SKM-1 (cell line): ENCODE measurements at regions not wholly inside any gene's neighbourhood (a gene's known extent, or its start where the extent isn't known, plus 50 kb on each side); places are given as distances from the start of the nearest gene placed in this dataset.
A peak's percentile ranks its signal among the peaks of the same experiment; 100 is the strongest.

Experiments
- DNase-seq: peaks from one replicate; lab custom pipeline; 2025; ENCODE audit not compliant: unreplicated experiment; lab: John Stamatoyannopoulos, UW

- DNase-seq: no peak
Measured at GRCh38 chr4:123455360-123455759, 58.8 kb downstream of the SPRY1 start.

DNA sequence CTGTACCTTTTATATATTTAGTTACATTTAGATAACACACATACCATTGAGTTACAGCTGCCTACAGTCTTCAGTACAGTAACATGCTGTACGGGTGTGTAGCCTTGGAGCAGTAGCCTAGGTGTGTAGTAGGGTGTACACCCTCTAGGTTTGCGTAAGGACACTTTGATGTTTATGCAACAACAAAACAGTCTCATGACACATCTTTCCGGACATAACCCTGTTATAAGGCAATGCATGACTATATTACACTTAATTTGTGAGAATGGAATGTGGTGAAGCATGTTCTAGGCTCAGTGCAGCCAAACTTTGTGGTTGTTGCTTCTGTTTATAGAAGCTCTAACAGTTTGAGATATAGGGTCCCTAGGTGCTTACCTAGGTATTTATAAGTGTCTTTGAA lies 65.4 kb downstream of the SPRY1 start:
- DNase-seq: no peak

DNA sequence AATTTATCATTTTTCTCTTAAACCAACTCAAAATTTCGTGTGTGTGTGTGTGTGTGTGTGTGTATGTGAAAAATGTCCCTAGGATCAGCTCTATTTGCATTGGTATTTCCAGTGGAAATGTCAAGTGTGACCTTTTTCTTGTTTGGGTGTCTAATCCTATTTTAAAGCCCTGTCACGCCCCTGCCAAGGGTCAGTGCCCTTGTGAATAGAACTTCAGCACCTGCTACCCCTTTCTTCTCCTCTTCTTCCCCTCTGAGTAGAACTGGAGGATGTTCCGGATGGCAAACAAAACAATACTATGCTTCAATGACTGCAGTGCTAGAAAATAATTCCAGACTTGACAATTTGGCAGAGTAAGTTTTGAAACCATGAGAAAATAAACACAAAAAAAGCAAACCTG lies 67.3 kb downstream of the SPRY1 start:
- no peak for DNase-seq

- DNase-seq: no peak
Measured at GRCh38 chr4:123465416-123465815, 68.8 kb downstream of the SPRY1 start.

GRCh38 chr4:123466080-123466785 lies 69.6 kb downstream of the SPRY1 start:
- no peak for DNase-seq

DNA sequence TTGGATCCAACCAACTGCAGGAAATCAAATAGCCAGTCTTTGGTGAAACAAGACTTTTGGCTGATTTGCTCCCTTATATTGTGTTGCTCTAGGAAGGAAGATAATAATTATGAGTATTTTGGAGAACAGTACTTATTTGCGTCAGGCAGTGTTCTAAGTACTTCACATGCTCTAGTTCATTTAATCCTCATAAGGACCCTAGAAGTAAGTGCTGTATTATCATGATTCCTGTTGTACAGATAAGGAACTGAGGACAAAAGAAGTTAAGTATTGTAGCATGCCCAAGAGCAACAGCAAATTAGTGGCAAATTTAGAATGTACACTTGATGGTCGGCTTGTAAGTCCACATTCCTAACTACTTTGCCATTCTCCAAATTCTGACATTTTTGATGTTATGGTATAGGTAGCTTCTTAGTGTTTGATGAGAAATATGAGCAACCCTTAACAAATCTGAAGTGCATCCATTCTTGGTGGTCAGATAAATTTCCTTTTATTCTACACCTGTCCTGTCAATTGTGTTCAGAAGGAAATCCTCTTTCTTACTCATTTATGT lies 72.0 kb downstream of the SPRY1 start:
- DNase-seq: no peak

GRCh38 chr4:123469245-123469644 lies 72.7 kb downstream of the SPRY1 start:
- DNase-seq: no peak

- no peak for DNase-seq
Measured at GRCh38 chr4:123469696-123470095, 73.1 kb downstream of the SPRY1 start.

- no peak for DNase-seq
Measured at GRCh38 chr4:123470640-123471039, 74.0 kb downstream of the SPRY1 start.

DNA sequence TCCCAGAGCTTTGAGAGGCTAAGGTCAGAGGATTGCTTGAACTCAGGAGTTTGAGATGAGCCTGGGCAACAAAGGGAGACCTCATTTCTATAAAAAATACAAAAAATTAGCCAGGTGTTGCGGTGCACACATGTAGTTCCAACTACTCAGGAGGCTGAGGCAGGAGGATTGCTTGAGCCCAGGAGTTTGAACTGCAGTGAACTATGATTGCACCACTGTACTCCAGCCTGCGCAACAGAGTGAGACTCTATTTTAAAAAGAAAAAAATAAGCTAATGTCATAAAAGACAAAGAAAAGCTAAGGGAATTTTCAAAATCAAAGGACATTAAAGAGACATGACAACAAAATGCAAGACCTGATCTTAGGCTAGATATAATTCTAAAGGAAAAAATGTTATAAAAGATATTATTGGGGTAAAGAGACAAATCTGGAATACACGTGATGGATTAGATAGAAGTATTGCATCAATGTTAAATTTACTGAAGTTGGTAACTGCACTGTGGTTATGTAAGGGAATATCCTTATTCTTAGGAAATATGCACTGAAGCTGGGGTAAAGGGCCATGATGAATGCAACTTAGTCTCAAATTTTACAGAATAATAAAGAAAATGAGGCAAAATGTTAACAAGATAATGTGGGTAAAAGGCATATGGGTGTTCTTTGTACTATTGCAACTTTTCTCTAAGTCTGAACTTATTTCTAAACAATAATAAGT lies 75.2 kb downstream of the SPRY1 start:
- no peak for DNase-seq

- no peak for DNase-seq
Measured at GRCh38 chr4:123474817-123475216, 78.2 kb downstream of the SPRY1 start.

- DNase-seq: no peak
Measured at GRCh38 chr4:123476089-123476488, 79.5 kb downstream of the SPRY1 start.

DNA sequence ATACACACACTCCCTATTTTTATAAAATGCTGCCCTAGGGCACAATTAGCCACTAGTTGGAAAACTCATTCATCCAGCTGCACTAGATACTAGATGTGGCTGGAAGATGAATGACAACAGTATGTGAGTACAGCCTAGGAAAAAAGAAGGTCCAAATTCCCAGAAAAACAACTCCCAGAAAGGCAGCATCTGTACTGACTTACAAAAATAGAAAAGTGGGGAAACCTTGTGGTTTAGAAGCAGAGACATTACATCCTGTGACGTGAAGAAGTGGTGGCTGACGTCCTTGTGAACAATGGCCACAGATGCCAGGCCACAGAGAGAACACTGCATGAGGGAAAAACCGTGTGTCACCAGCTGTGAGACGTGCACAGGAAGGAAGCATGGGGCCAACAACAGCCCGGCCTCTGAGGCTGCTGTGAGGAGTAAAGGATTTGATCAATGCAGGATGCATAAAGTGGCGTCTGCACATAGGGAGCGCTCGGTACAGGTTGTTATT lies 81.2 kb downstream of the SPRY1 start:
- DNase-seq: no peak

- no peak for DNase-seq
Measured at GRCh38 chr4:123478859-123479345, 82.3 kb downstream of the SPRY1 start.

DNA sequence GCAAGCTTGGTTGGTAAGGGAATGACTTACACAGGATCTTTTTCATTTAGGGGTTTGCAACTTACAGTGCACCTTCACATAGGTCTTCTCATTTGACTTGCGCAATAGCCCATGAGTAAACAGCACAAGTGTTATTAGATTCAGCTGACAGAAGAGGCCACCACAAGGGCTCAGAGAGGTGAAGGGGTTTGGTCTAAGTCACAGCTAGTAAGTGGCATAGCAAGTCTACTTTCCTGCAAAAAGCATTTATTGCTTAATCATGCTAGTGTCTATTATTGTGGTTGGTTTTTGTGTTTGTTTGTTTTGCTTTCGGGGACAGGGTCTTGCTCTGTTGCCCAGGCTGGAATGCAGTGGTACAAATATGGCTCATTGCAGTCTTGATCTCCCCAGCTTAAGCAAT lies 83.3 kb downstream of the SPRY1 start:
- no peak for DNase-seq

- no peak for DNase-seq
Measured at GRCh38 chr4:123480706-123481418, 84.3 kb downstream of the SPRY1 start.

DNA sequence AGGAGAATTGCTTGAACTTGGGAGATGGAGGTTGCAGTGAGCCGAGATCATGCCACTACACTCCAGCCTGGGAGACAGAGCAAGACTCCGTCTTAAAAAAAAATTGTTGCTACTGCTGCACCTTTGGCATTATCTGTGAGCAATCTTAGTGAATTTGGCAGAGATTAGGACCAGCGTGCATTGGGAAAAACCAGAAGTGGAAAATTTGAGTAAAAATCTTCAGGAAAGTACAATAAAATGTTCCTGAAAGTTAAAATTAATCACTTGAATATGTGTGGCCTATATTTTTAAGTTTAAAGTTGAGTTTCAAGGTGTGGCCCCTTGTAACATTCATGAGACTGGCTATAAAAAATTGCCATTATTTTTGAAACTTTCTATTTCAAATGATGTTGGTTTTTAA lies 85.1 kb downstream of the SPRY1 start:
- no peak for DNase-seq

- DNase-seq: no peak
Measured at GRCh38 chr4:123484291-123484926, 87.8 kb downstream of the SPRY1 start.

- DNase-seq: no peak
Measured at GRCh38 chr4:123485601-123486000, 89.0 kb downstream of the SPRY1 start.

- DNase-seq: peak; percentile 40
Measured at GRCh38 chr4:123488916-123489315, 92.3 kb downstream of the SPRY1 start.

GRCh38 chr4:123495530-123495929 lies 98.9 kb downstream of the SPRY1 start:
- no peak for DNase-seq
